Neural cell (in vitro differentiated cells): ENCODE measurements at regions not wholly inside any gene's neighbourhood (a gene's known extent, or its start where the extent isn't known, plus 50 kb on each side); places are given as distances from the start of the nearest gene placed in this dataset.

Experiments used
- EP300 ChIP-seq: fragments of 450-650 bp; conservative IDR thresholded peaks from 2 replicates; pipeline ENCODE4 v1.6.1; 2014; ENCODE audit warnings: antibody characterized with exemption, mild to moderate bottlenecking, moderate library complexity; ENCODE audit not compliant: poor library complexity, severe bottlenecking
- EZH2 ChIP-seq: fragments of 200-600, 300-800 bp; shearing (Covaris generic), sonication (generic); IDR thresholded peaks from 2 replicates; pipeline ENCODE4 v1.6.1; 2014; ENCODE audit warnings: antibody characterized with exemption, low read length, borderline replicate concordance, mild to moderate bottlenecking; ENCODE audit not compliant: insufficient read depth, poor library complexity, severe bottlenecking
- MXI1 ChIP-seq: fragments of 450-650 bp; conservative IDR thresholded peaks from 2 replicates; pipeline ENCODE4 v1.6.1; 2014; ENCODE audit warnings: antibody characterized with exemption, mild to moderate bottlenecking; ENCODE audit not compliant: poor library complexity, severe bottlenecking
- POLR2AphosphoS5 ChIP-seq: IDR thresholded peaks from 2 replicates; pipeline ENCODE4 v1.6.1; 2012
- RAD21 ChIP-seq: fragments of 450-650 bp; conservative IDR thresholded peaks from 2 replicates; pipeline ENCODE4 v1.6.1; 2014; ENCODE audit warnings: antibody characterized with exemption, mild to moderate bottlenecking, moderate library complexity
- REST ChIP-seq: IDR thresholded peaks from 2 replicates; pipeline ENCODE4 v1.6.1; 2012; ENCODE audit warnings: borderline replicate concordance
- SMC3 ChIP-seq: fragments of 450-650 bp; conservative IDR thresholded peaks from 2 replicates; pipeline ENCODE4 v1.6.1; 2014; ENCODE audit warnings: antibody characterized with exemption, mild to moderate bottlenecking, moderate library complexity; ENCODE audit not compliant: poor library complexity
- TAF1 ChIP-seq: IDR thresholded peaks from 2 replicates; pipeline ENCODE4 v1.6.1; 2012; ENCODE audit warnings: low read depth
- TF ChIP-seq, protein P1 (sequence below): fragments of 450-650 bp; IDR thresholded peaks from 2 replicates; pipeline ENCODE4 v1.5.1; 2014; ENCODE audit warnings: antibody characterized with exemption, mild to moderate bottlenecking, moderate library complexity; ENCODE audit not compliant: poor library complexity, severe bottlenecking

DNA sequence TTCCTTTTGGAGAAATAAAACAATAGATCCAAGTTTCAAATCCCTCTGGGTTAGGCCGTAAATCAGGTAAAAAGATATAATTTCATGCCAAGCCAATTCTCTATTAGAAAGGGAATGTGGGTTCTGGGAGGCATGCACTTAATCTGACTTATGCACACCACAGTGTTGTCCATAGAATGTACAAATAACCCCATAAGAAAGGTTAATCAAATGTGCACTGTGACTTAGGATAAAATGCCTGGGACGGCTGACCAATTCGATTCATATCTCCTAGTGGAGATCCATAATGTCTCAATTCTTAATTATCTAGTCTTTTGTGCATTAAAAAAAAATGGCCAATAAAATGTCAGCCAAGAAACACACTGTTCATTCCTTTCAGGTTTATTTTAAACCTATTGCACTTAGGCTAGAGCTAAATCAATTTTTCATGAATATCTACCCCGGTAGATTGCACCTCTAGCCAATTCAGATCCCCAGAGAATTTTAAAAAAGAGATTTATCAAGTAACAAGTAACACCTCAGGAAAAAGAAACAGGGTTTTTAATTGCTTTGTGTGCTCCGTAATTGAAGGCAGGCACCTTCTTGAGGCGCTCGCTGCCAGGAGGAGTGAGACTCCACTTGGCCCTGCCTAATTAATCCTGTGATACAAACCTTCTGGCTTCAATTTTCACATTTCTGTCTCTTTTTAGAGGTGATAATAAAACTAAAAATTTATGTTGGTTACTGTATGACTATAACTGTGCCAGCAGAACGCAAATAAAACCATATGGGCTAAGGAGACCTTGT, 265.1 kb downstream of the ETV1 start:
- TF ChIP-seq, protein P1, sequence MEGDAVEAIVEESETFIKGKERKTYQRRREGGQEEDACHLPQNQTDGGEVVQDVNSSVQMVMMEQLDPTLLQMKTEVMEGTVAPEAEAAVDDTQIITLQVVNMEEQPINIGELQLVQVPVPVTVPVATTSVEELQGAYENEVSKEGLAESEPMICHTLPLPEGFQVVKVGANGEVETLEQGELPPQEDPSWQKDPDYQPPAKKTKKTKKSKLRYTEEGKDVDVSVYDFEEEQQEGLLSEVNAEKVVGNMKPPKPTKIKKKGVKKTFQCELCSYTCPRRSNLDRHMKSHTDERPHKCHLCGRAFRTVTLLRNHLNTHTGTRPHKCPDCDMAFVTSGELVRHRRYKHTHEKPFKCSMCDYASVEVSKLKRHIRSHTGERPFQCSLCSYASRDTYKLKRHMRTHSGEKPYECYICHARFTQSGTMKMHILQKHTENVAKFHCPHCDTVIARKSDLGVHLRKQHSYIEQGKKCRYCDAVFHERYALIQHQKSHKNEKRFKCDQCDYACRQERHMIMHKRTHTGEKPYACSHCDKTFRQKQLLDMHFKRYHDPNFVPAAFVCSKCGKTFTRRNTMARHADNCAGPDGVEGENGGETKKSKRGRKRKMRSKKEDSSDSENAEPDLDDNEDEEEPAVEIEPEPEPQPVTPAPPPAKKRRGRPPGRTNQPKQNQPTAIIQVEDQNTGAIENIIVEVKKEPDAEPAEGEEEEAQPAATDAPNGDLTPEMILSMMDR = no peak
- TF ChIP-seq EZH2 (no peak), RAD21 (no peak), POLR2AphosphoS5 (no peak), EP300 (no peak), TAF1 (no peak), SMC3 (no peak), REST (no peak), MXI1 (no peak)
